Thyroid gland (tissue), 4 donors: ENCODE measurements at regions not wholly inside any gene's neighbourhood (a gene's known extent, or its start where the extent isn't known, plus 50 kb on each side); places are given as distances from the start of the nearest gene placed in this dataset.

ENCODE experiments used
- POLR2A ChIP-seq, 2 donors: fragments of 450-650 bp; IDR thresholded peaks; one replicate each; pipeline ENCODE4 v1.6.1; 2017; ENCODE audit warnings: antibody characterized with exemption in 2 of 2, mild to moderate bottlenecking in 2 of 2, moderate library complexity in 1 of 2
- TF ChIP-seq, protein P1 (sequence below), 6 experiments: fragments of 200-600 bp in 3 of 6; fragments of 450-650 bp in 3 of 6; sonication (generic) in 3 of 6; IDR thresholded peaks; one replicate each; pipeline ENCODE4 v1.5.1; 2016 to 2019; ENCODE audit warnings: antibody characterized with exemption in 6 of 6, mild to moderate bottlenecking in 2 of 6, inconsistent platforms in 1 of 6, moderate library complexity in 1 of 6

GRCh38 chr10:64765498-64765897 is 1244.3 kb downstream of the REEP3 start:
- TF ChIP-seq, protein P1, sequence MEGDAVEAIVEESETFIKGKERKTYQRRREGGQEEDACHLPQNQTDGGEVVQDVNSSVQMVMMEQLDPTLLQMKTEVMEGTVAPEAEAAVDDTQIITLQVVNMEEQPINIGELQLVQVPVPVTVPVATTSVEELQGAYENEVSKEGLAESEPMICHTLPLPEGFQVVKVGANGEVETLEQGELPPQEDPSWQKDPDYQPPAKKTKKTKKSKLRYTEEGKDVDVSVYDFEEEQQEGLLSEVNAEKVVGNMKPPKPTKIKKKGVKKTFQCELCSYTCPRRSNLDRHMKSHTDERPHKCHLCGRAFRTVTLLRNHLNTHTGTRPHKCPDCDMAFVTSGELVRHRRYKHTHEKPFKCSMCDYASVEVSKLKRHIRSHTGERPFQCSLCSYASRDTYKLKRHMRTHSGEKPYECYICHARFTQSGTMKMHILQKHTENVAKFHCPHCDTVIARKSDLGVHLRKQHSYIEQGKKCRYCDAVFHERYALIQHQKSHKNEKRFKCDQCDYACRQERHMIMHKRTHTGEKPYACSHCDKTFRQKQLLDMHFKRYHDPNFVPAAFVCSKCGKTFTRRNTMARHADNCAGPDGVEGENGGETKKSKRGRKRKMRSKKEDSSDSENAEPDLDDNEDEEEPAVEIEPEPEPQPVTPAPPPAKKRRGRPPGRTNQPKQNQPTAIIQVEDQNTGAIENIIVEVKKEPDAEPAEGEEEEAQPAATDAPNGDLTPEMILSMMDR (IDR thresholded peaks at IDR 0.05), result no peak
- no peak for TF ChIP-seq POLR2A (IDR thresholded peaks at IDR 0.05)
